AG10803 (cell line): ENCODE measurements at regions not wholly inside any gene's neighbourhood (a gene's known extent, or its start where the extent isn't known, plus 50 kb on each side); places are given as distances from the start of the nearest gene placed in this dataset.

ENCODE experiments used
- DNase-seq: peaks from one replicate; pipeline ENCODE4 v3.0.0; 2010; ENCODE audit warnings: low read depth
- H3K4me3 ChIP-seq: 2 replicates; pipeline ENCODE4 v1.5.1; 2011; ENCODE audit warnings: mild to moderate bottlenecking, low read length, control low read depth
- CTCF ChIP-seq: conservative IDR thresholded peaks from 2 replicates; pipeline ENCODE4 v1.5.1; 2011; ENCODE audit warnings: mild to moderate bottlenecking, low read length, control low read depth, inconsistent platforms

GRCh38 chr20:54723723-54724122 is 248.3 kb downstream of the DOK5 start:
- no peak for DNase-seq
- no peak overlapping the region for H3K4me3 ChIP-seq
- no peak for TF ChIP-seq CTCF

GRCh38 chr20:54717983-54718382 is 242.6 kb downstream of the DOK5 start:
- TF ChIP-seq CTCF = no peak
- H3K4me3 ChIP-seq = no peak overlapping the region
- DNase-seq = no peak

GRCh38 chr20:54716790-54717189 is 241.4 kb downstream of the DOK5 start:
- DNase-seq = no peak
- no peak for TF ChIP-seq CTCF
- no peak overlapping the region for H3K4me3 ChIP-seq

GRCh38 chr20:54716174-54716747 is 240.9 kb downstream of the DOK5 start:
- no peak for TF ChIP-seq CTCF
- no peak overlapping the region for H3K4me3 ChIP-seq
- DNase-seq = no peak

- TF ChIP-seq CTCF = no peak
- DNase-seq = no peak
- no peak overlapping the region for H3K4me3 ChIP-seq
Measured at GRCh38 chr20:54714817-54715216, 239.4 kb downstream of the DOK5 start.

GRCh38 chr20:54713727-54714126 is 238.3 kb downstream of the DOK5 start:
- no peak for DNase-seq
- no peak for TF ChIP-seq CTCF
- no peak overlapping the region for H3K4me3 ChIP-seq

- no peak overlapping the region for H3K4me3 ChIP-seq
- no peak for TF ChIP-seq CTCF
- DNase-seq = no peak
Measured at GRCh38 chr20:54711071-54711470, 235.7 kb downstream of the DOK5 start.
